ENCODE measurements at regions not wholly inside any gene's neighbourhood (a gene's known extent, or its start where the extent isn't known, plus 50 kb on each side); places are given as distances from the start of the nearest gene placed in this dataset.
A peak's percentile ranks its signal among the peaks of the same experiment; 100 is the strongest.

- TF ChIP-seq CTCF (IDR thresholded peaks at IDR 0.05) = no peak
- H3K36me3 ChIP-seq (ENCODE audit: low read depth) = no peaks in the 10 kb centered on the region
- no peak overlapping the region for H3K4me3 ChIP-seq
- intact Hi-C loops (cut with DNase I, micrococcal nuclease) = no loop called here
- ATAC-seq (peak; percentile 27), DNase-seq (no peak)
- H3K9me3 ChIP-seq = no peaks in the 10 kb centered on the region
- H3K4me1 ChIP-seq (ENCODE audit: low read depth) = no peaks in the 10 kb centered on the region
Measured at GRCh38 chr5:143536364-143536763, 132.9 kb upstream of the NR3C1 start.

GRCh38 chr5:143534761-143535154 lies 131.3 kb upstream of the NR3C1 start:
- TF ChIP-seq CTCF (IDR thresholded peaks at IDR 0.05) = no peak
- H3K36me3 ChIP-seq (ENCODE audit: low read depth) = no peaks in the 10 kb centered on the region
- DNase-seq (no peak), ATAC-seq (no peak)
- H3K4me1 ChIP-seq (ENCODE audit: low read depth) = no peaks in the 10 kb centered on the region
- intact Hi-C loops (cut with DNase I, micrococcal nuclease) = no loop called here
- H3K9me3 ChIP-seq = no peaks in the 10 kb centered on the region
- H3K4me3 ChIP-seq = no peak overlapping the region

- H3K4me3 ChIP-seq = no peak overlapping the region
- intact Hi-C loops (cut with DNase I, micrococcal nuclease) = no loop called here
- ATAC-seq (no peak), DNase-seq (no peak)
- no peak for TF ChIP-seq CTCF (IDR thresholded peaks at IDR 0.05)
- no peaks in the 10 kb centered on the region for H3K4me1 ChIP-seq (ENCODE audit: low read depth)
- no peaks in the 10 kb centered on the region for H3K36me3 ChIP-seq (ENCODE audit: low read depth)
- H3K9me3 ChIP-seq = no peaks in the 10 kb centered on the region
Measured at GRCh38 chr5:143533978-143534760, 130.7 kb upstream of the NR3C1 start.

GRCh38 chr5:143533475-143533874 lies 130.0 kb upstream of the NR3C1 start:
- Histone ChIP-seq H3K4me1 (ENCODE audit: low read depth) (no peaks in the 10 kb centered on the region), H3K4me3 (no peak overlapping the region), H3K36me3 (ENCODE audit: low read depth) (no peaks in the 10 kb centered on the region), H3K9me3 (no peaks in the 10 kb centered on the region)
- DNase-seq (no peak), ATAC-seq (no peak)
- intact Hi-C loops (cut with DNase I, micrococcal nuclease) = no loop called here
- no peak for TF ChIP-seq CTCF (IDR thresholded peaks at IDR 0.05)

- no peak for TF ChIP-seq CTCF (IDR thresholded peaks at IDR 0.05)
- no peak overlapping the region for H3K4me3 ChIP-seq
- no peaks in the 10 kb centered on the region for H3K36me3 ChIP-seq (ENCODE audit: low read depth)
- ATAC-seq (no peak), DNase-seq (no peak)
- no peaks in the 10 kb centered on the region for H3K9me3 ChIP-seq
- intact Hi-C loops (cut with DNase I, micrococcal nuclease) = no loop called here
- no peaks in the 10 kb centered on the region for H3K4me1 ChIP-seq (ENCODE audit: low read depth)
Measured at GRCh38 chr5:143527808-143528207, 124.3 kb upstream of the NR3C1 start.

- no peak overlapping the region for H3K4me3 ChIP-seq
- intact Hi-C loops (cut with DNase I, micrococcal nuclease) = no loop called here
- ATAC-seq (no peak), DNase-seq (no peak)
- no peaks in the 10 kb centered on the region for H3K9me3 ChIP-seq
- TF ChIP-seq CTCF (IDR thresholded peaks at IDR 0.05) = no peak
- H3K4me1 ChIP-seq (ENCODE audit: low read depth) = no peaks in the 10 kb centered on the region
- H3K36me3 ChIP-seq (ENCODE audit: low read depth) = no peaks in the 10 kb centered on the region
Measured at GRCh38 chr5:143525176-143525575, 121.7 kb upstream of the NR3C1 start.
